Spleen (tissue), 11 donors: ENCODE measurements at regions not wholly inside any gene's neighbourhood (a gene's known extent, or its start where the extent isn't known, plus 50 kb on each side); places are given as distances from the start of the nearest gene placed in this dataset.
"Not testable (repeated sequence)": the region's sequence is repeated elsewhere in the genome, so short reads cannot be mapped to it uniquely, and the experiment has no call there.

Experiments
- DNase-seq: peaks from one replicate; pipeline ENCODE4 v3.0.0-alpha.2; 2020
- H3K27ac ChIP-seq, 8 donors: fragments of 200-600 bp; sonication (generic) in 7 of 8; 1 replicate in 4 of 8; 2 replicates in 4 of 8; pipeline versions ENCODE4 v1.5.0 to v1.8.0; 2016 to 2021; ENCODE audit warnings: inconsistent platforms in 4 of 8, mild to moderate bottlenecking in 4 of 8, moderate library complexity in 1 of 8
- H3K27me3 ChIP-seq, 7 donors: fragments of 200-600 bp; sonication (generic) in 6 of 7; replicated peaks in 1 of 7; 1 replicate in 4 of 7; 2 replicates in 3 of 7; pipeline versions ENCODE4 v1.5.0 to v1.8.0; 2016 to 2021; ENCODE audit warnings: inconsistent platforms in 3 of 7, mild to moderate bottlenecking in 1 of 7
- H3K36me3 ChIP-seq, 6 donors: fragments of 200-600 bp; sonication (generic) in 5 of 6; 1 replicate in 4 of 6; 2 replicates in 2 of 6; pipeline versions ENCODE4 v1.5.0 to v1.8.0; 2016 to 2021; ENCODE audit warnings: inconsistent platforms in 2 of 6
- H3K4me1 ChIP-seq, 6 donors: fragments of 200-600 bp; sonication (generic) in 5 of 6; 1 replicate in 3 of 6; 2 replicates in 3 of 6; pipeline versions ENCODE4 v1.5.0 to v1.8.0; 2016 to 2021; ENCODE audit warnings: inconsistent platforms in 3 of 6
- H3K4me3 ChIP-seq, 8 donors: fragments of 200-600 bp; sonication (generic) in 7 of 8; 1 replicate in 4 of 8; 2 replicates in 4 of 8; pipeline versions ENCODE4 v1.5.0 to v1.8.0; 2016 to 2021; ENCODE audit warnings: inconsistent platforms in 4 of 8, mild to moderate bottlenecking in 4 of 8, moderate library complexity in 2 of 8
- H3K9me3 ChIP-seq, 8 donors: fragments of 200-600 bp; sonication (generic) in 7 of 8; 1 replicate in 4 of 8; 2 replicates in 4 of 8; pipeline versions ENCODE4 v1.5.0 to v1.8.0; 2016 to 2021; ENCODE audit warnings: inconsistent platforms in 4 of 8
- POLR2A ChIP-seq, 3 donors: fragments of 450-650 bp; IDR thresholded peaks; one replicate each; pipeline ENCODE4 v1.5.1; 2017; ENCODE audit warnings: antibody characterized with exemption in 3 of 3, mild to moderate bottlenecking in 1 of 3
- POLR2AphosphoS5 ChIP-seq, 3 donors: sonication (generic); formaldehyde crosslinking; IDR thresholded peaks; one replicate each; pipeline ENCODE4 v1.5.1; 2017; ENCODE audit warnings: antibody characterized with exemption in 3 of 3
- WGBS, 5 donors: extraction: QIAGEN DNeasy Blood & Tissue Kit in 3 of 5; methylation state at CpG; one replicate each; pipeline versions ENCODE4 v1.1.5 to v1.1.7; 2013 to 2018; 5-methylcytosine and 5-hydroxymethylcytosine counted together
- intact Hi-C: fragments of 100-400 bp; cut with DNase I; formaldehyde crosslinking; loops from one replicate; pipeline ENCODE4 v1.15.0; 2023; ENCODE audit warnings: low total_unique reads
- TF ChIP-seq, protein P1 (sequence below), 11 experiments: fragments of 200-600 bp in 7 of 11; fragments of 450-650 bp in 4 of 11; sonication (generic) in 4 of 11; IDR thresholded peaks in 8 of 11; conservative IDR thresholded peaks in 3 of 11; 1 replicate in 7 of 11; 2 replicates in 4 of 11; pipeline versions ENCODE4 v1.4.0 to v1.8.0; 2016 to 2021; ENCODE audit warnings: antibody characterized with exemption in 11 of 11, inconsistent platforms in 4 of 11, mild to moderate bottlenecking in 1 of 11
- donor health status: healthy with polysubstance abuse.
- donor health status: DM: no; HTN: no; CAD: no; lungs with moderate emphysema.
- donor health status: DM: no; HTN: no; CAD: no.
- donor health status: Bipolar disorder and iron deficiency.
- donor health status: healthy.
- donor health status: DM: no; HTN: no; CAD: no.
- donor health status: DM: yes; HTN: yes; CAD: no.

DNA sequence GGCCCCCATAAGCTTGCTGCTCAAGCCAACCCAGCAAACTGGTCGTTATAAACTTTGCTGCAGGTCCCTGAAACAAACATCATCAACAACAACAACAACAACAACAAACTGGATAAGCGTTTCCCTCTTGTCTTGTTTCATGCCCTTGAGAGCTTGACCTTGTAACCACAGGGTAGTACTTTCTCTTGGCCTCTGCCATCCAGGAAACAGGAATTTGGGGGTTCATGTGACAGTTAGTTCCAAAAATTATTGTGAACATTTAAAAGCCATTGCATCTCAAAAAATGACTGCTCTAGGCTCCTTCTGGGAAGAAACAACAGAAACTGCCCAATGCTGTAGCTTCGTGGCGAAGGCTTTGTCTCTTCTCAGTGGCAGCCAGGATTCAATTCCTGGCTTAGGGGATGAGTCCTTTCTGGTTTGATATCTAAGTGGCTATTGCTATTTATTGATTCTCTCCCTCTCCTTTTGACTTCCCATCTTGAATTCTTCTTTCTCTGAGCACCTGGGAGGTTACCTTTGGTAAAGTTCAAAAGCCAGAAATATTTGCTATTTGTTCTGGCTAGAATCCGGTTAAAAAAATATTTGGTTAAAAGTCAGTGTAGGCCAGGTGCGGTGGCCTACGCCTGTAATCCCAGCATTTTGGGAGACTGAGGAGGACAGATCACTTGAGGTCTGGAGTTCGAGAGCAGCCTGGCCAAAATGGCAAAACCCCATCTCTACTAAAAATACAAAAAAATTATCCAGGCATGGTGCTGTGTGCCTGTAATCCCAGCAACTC, 52.0 kb upstream of the CPM start:
- DNase-seq = no peak
- no peak overlapping the region for H3K4me3 ChIP-seq
- WGBS, 5 donors = 74 to 82% (median 79%) methylated on average over 8 of the region's 8 CpGs
- intact Hi-C loops = no loop called here
- no peak for TF ChIP-seq POLR2A (IDR thresholded peaks at IDR 0.05)
- TF ChIP-seq, protein P1, sequence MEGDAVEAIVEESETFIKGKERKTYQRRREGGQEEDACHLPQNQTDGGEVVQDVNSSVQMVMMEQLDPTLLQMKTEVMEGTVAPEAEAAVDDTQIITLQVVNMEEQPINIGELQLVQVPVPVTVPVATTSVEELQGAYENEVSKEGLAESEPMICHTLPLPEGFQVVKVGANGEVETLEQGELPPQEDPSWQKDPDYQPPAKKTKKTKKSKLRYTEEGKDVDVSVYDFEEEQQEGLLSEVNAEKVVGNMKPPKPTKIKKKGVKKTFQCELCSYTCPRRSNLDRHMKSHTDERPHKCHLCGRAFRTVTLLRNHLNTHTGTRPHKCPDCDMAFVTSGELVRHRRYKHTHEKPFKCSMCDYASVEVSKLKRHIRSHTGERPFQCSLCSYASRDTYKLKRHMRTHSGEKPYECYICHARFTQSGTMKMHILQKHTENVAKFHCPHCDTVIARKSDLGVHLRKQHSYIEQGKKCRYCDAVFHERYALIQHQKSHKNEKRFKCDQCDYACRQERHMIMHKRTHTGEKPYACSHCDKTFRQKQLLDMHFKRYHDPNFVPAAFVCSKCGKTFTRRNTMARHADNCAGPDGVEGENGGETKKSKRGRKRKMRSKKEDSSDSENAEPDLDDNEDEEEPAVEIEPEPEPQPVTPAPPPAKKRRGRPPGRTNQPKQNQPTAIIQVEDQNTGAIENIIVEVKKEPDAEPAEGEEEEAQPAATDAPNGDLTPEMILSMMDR (IDR thresholded peaks at IDR 0.05 in 8 of 11, conservative IDR thresholded peaks at IDR 0.05 in 3 of 11) = no peak
- no peak for TF ChIP-seq POLR2AphosphoS5 (IDR thresholded peaks at IDR 0.05)
- peak overlapping the region in 6 of 8 donors; percentile 49 to 70 (median 56) for H3K27ac ChIP-seq
- H3K4me1 ChIP-seq = peaks cover 0 to 13% (median 5%) of the 10 kb centered on the region in 6 donors
- H3K27me3 ChIP-seq = no peaks in the 10 kb centered on the region
- H3K9me3 ChIP-seq = peaks cover 0 to 27% (median 18%) of the 10 kb centered on the region in 8 donors
- no peaks in the 10 kb centered on the region for H3K36me3 ChIP-seq

DNA sequence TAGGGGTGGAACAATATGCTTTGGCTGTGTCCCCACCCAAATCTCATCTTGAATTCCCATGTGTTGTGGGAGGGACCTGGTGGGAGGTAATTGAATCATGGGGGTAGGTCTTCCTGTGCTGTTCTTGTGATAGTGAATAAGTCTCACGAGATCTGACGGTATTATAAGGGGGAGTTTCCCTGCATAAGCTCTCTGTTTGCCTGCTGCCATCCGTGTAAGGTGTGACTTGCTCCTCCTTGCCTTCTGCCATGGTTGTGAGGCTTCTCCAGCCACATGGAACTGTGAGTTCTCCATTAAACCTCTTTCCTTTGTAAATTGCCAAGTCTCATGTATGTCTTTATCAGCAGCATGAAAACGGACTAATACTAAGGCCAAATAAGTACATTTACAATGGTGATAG, 64.6 kb upstream of the CPM start:
- H3K4me3 ChIP-seq, H3K27me3 ChIP-seq, DNase-seq, H3K27ac ChIP-seq, H3K36me3 ChIP-seq, intact Hi-C loops, H3K4me1 ChIP-seq: not testable (repeated sequence)
- WGBS, 5 donors = 87 to 98% (median 92%) methylated on average over 4 of the region's 4 CpGs
- H3K9me3 ChIP-seq = peaks cover 0 to 24% (median 20%) of the 10 kb centered on the region in 8 donors

DNA sequence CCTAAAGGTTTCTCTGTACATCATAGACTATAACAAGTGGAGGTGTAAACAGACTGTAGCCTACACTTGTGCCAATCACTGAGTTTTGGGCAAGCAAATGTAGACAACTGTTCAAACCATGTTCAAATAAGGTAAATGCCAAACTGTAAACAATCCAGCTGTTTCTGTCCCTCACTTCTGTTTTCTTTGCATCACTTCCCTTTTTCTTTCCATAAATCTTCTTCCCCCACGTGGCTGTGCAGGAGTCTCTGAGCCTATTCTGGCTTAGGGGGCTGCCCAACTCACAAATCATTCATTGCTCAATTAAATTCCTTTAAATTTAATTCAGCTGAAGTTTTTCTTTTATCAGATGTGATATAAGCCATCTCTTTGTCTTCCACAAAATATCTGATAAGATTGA, 65.1 kb upstream of the CPM start:
- no peak overlapping the region for H3K4me3 ChIP-seq
- no peak overlapping the region for H3K27ac ChIP-seq
- H3K9me3 ChIP-seq = peaks cover 0 to 24% (median 20%) of the 10 kb centered on the region in 8 donors
- 13 to 31% (median 29%) methylated on average over 1 of the region's 1 CpG for WGBS, 5 donors
- no peak for TF ChIP-seq POLR2A (IDR thresholded peaks at IDR 0.05)
- TF ChIP-seq POLR2AphosphoS5 (IDR thresholded peaks at IDR 0.05) = no peak
- TF ChIP-seq, protein P1 (IDR thresholded peaks at IDR 0.05 in 8 of 11, conservative IDR thresholded peaks at IDR 0.05 in 3 of 11) = no peak
- H3K36me3 ChIP-seq = no peaks in the 10 kb centered on the region
- intact Hi-C loops = no loop called here
- H3K4me1 ChIP-seq = no peaks in the 10 kb centered on the region
- H3K27me3 ChIP-seq = no peaks in the 10 kb centered on the region
- DNase-seq = no peak

DNA sequence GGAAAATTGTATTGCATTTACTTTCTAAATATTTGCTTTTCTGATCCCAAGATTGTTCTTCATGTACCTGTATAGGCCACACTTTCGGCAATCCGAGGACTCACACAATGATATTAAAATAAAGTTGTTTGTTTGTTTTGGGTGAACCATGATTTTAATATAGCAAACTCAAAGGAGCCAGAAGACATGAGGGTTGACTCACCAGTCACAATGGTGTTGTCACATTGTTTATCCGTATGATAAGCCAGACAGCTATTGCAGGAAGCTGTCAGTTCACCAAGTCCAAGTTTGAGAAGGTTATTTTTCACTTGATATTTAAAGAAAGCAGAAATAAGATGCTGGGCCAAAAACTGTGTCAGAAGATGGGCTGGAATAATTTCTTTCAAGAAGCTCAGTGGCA, 67.1 kb upstream of the CPM start:
- no peak for TF ChIP-seq POLR2AphosphoS5 (IDR thresholded peaks at IDR 0.05)
- TF ChIP-seq, protein P1 (IDR thresholded peaks at IDR 0.05 in 8 of 11, conservative IDR thresholded peaks at IDR 0.05 in 3 of 11) = no peak
- no peak for TF ChIP-seq POLR2A (IDR thresholded peaks at IDR 0.05)
- Histone ChIP-seq H3K4me1 (no peaks in the 10 kb centered on the region), H3K27ac (no peak overlapping the region), H3K36me3 (no peaks in the 10 kb centered on the region), H3K4me3 (no peak overlapping the region), H3K27me3 (no peaks in the 10 kb centered on the region), H3K9me3 (peaks cover 0 to 24% (median 20%) of the 10 kb centered on the region in 8 donors)
- no peak for DNase-seq
- intact Hi-C loops = no loop called here
- WGBS, 5 donors = 90 to 95% (median 94%) methylated on average over 3 of the region's 3 CpGs
